Astrocyte (in vitro differentiated cells and primary cell): ENCODE measurements at regions not wholly inside any gene's neighbourhood (a gene's known extent, or its start where the extent isn't known, plus 50 kb on each side); places are given as distances from the start of the nearest gene placed in this dataset.

Experiments
- CTCF ChIP-seq: IDR thresholded peaks from 2 replicates; pipeline ENCODE4 v1.5.1; 2011; ENCODE audit warnings: low read depth, mild to moderate bottlenecking, inconsistent platforms, low read length, moderate library complexity; ENCODE audit not compliant: insufficient read depth
- EZH2 ChIP-seq: IDR thresholded peaks from 2 replicates; pipeline ENCODE4 v1.6.1; 2012; ENCODE audit warnings: mild to moderate bottlenecking, low read length, inconsistent platforms; ENCODE audit not compliant: insufficient read depth

- TF ChIP-seq CTCF (no peak), EZH2 (no peak)
Observed at GRCh38 chr1:195851804-195852203, 756.4 kb downstream of the KCNT2 start.
